ENCODE measurements at regions not wholly inside any gene's neighbourhood (a gene's known extent, or its start where the extent isn't known, plus 50 kb on each side); places are given as distances from the start of the nearest gene placed in this dataset.

- Histone ChIP-seq H3K27me3 (no peaks in the 10 kb centered on the region), H3K4me1 (no peaks in the 10 kb centered on the region), H3K4me3 (no peak overlapping the region), H3K36me3 (no peaks in the 10 kb centered on the region), H3K9me3 (no peaks in the 10 kb centered on the region), H3K9ac (ENCODE audit: low read depth in 2 of 2, low read length in 2 of 2) (no peak overlapping the region), H3K27ac (no peak overlapping the region)
- TF ChIP-seq, protein P1, sequence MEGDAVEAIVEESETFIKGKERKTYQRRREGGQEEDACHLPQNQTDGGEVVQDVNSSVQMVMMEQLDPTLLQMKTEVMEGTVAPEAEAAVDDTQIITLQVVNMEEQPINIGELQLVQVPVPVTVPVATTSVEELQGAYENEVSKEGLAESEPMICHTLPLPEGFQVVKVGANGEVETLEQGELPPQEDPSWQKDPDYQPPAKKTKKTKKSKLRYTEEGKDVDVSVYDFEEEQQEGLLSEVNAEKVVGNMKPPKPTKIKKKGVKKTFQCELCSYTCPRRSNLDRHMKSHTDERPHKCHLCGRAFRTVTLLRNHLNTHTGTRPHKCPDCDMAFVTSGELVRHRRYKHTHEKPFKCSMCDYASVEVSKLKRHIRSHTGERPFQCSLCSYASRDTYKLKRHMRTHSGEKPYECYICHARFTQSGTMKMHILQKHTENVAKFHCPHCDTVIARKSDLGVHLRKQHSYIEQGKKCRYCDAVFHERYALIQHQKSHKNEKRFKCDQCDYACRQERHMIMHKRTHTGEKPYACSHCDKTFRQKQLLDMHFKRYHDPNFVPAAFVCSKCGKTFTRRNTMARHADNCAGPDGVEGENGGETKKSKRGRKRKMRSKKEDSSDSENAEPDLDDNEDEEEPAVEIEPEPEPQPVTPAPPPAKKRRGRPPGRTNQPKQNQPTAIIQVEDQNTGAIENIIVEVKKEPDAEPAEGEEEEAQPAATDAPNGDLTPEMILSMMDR (IDR thresholded peaks at IDR 0.05): no peak
- intact Hi-C loops (cut with DNase I): no loop called here
- DNase-seq: no peak
These were observed 301.6 kb downstream of the LRFN2 start for GRCh38 chr6:40285535-40285934.

DNA sequence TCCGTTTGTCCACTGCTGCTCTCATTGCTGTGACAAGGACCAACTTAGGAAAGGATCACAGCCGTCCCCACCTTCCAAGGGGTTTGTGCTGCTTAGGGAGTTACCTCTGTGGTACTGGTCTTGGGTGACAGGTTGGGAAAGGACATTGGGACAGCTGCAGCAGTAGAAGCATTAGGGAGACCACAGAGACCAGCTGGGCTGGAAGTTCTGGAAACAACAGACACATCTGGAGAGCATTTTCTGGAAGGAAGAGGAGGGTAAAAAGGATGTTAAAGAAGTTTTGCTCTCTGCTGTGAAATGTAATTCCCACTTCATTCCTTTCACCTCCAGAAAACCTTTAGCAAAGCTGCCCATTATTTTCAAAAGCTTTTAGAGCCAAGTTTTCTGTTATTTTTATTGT is 304.2 kb downstream of the LRFN2 start:
- Histone ChIP-seq H3K9ac (ENCODE audit: low read depth in 2 of 2, low read length in 2 of 2) (no peak overlapping the region), H3K4me3 (no peak overlapping the region), H3K9me3 (no peaks in the 10 kb centered on the region), H3K36me3 (no peaks in the 10 kb centered on the region), H3K27me3 (no peaks in the 10 kb centered on the region), H3K4me1 (no peaks in the 10 kb centered on the region), H3K27ac (no peak overlapping the region)
- TF ChIP-seq, protein P1 (IDR thresholded peaks at IDR 0.05): no peak
- no peak for DNase-seq
- intact Hi-C loops (cut with DNase I): no loop called here

GRCh38 chr6:40281402-40281801 is 305.8 kb downstream of the LRFN2 start:
- DNase-seq: no peak
- Histone ChIP-seq H3K4me3 (no peak overlapping the region), H3K27ac (no peak overlapping the region), H3K27me3 (no peaks in the 10 kb centered on the region), H3K36me3 (no peaks in the 10 kb centered on the region), H3K9me3 (no peaks in the 10 kb centered on the region), H3K9ac (ENCODE audit: low read depth in 2 of 2, low read length in 2 of 2) (no peak overlapping the region), H3K4me1 (no peaks in the 10 kb centered on the region)
- intact Hi-C loops (cut with DNase I): no loop called here
- TF ChIP-seq, protein P1 (IDR thresholded peaks at IDR 0.05): no peak

- Histone ChIP-seq H3K4me3 (no peak overlapping the region), H3K36me3 (no peaks in the 10 kb centered on the region), H3K27ac (no peak overlapping the region), H3K27me3 (no peaks in the 10 kb centered on the region), H3K9ac (ENCODE audit: low read depth in 2 of 2, low read length in 2 of 2) (no peak overlapping the region), H3K4me1 (no peaks in the 10 kb centered on the region), H3K9me3 (no peaks in the 10 kb centered on the region)
- no peak for DNase-seq
- intact Hi-C loops (cut with DNase I): no loop called here
- TF ChIP-seq, protein P1 (IDR thresholded peaks at IDR 0.05): no peak
These were observed 306.9 kb downstream of the LRFN2 start for GRCh38 chr6:40280231-40280630.

DNA sequence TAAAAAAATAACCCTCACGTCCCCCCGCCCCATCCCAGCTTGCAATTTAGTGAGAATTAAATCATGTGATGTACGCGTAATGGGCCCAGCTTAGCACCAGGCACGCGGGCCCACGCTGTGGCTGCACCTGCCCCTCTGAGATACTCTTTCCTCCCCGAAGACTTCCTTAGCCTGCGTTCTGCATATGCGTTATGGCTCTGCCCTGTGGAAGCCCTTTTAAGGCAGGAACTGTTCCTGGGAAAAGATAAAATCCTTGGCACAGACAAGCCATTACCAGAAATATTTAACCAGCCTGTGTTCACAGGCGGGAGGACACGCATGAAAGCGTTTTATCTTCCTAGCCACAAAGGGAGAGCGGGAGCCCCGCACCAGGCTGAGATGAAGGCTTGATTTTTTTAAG is 311.0 kb downstream of the LRFN2 start:
- H3K9me3 ChIP-seq: no peaks in the 10 kb centered on the region
- no peaks in the 10 kb centered on the region for H3K4me1 ChIP-seq
- no peak for DNase-seq
- no peaks in the 10 kb centered on the region for H3K36me3 ChIP-seq
- no peak overlapping the region for H3K9ac ChIP-seq (ENCODE audit: low read depth in 2 of 2, low read length in 2 of 2)
- intact Hi-C loops (cut with DNase I): no loop called here
- no peaks in the 10 kb centered on the region for H3K27me3 ChIP-seq
- no peak overlapping the region for H3K27ac ChIP-seq
- TF ChIP-seq, protein P1 (IDR thresholded peaks at IDR 0.05): no peak
- no peak overlapping the region for H3K4me3 ChIP-seq

DNA sequence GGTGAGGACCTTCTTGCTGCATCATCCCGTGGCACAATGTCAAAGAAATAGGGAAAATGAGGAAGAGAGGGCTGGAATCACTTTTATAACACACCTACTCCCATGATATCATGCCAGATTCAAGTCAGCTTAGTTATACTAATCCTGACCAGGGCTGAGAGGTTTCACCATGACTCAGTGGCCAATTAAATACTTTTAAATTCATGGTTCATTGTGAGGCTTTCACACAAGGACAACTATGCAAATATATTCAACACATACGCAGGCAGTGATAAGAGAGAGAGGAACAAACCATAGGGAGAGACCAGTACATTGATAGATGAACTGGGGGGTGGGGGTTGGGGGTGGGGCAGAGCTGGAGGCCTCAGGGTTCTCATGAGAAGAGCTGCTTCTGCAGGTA is 313.1 kb downstream of the LRFN2 start:
- no peak for DNase-seq
- no peak overlapping the region for H3K27ac ChIP-seq
- TF ChIP-seq, protein P1 (IDR thresholded peaks at IDR 0.05): no peak
- no peaks in the 10 kb centered on the region for H3K36me3 ChIP-seq
- intact Hi-C loops (cut with DNase I): no loop called here
- no peak overlapping the region for H3K9ac ChIP-seq (ENCODE audit: low read depth in 2 of 2, low read length in 2 of 2)
- H3K9me3 ChIP-seq: no peaks in the 10 kb centered on the region
- H3K4me1 ChIP-seq: no peaks in the 10 kb centered on the region
- H3K4me3 ChIP-seq: no peak overlapping the region
- no peaks in the 10 kb centered on the region for H3K27me3 ChIP-seq
